Loucy (cell line): ENCODE measurements at regions not wholly inside any gene's neighbourhood (a gene's known extent, or its start where the extent isn't known, plus 50 kb on each side); places are given as distances from the start of the nearest gene placed in this dataset.

Source experiments
- H2AFZ ChIP-seq: fragments of 200-600 bp; sonication (generic); 2 replicates; pipeline ENCODE4 v1.6.0; 2016; ENCODE audit warnings: antibody characterized with exemption, mild to moderate bottlenecking, low read length, moderate library complexity
- H3F3A ChIP-seq: fragments of 200-600 bp; 2 replicates; pipeline ENCODE4 v1.6.0; 2016; ENCODE audit warnings: antibody characterized with exemption, low read depth, mild to moderate bottlenecking
- H3K27me3 ChIP-seq: fragments of 200-600 bp; sonication (generic); 2 replicates; pipeline ENCODE4 v1.6.1; 2014; ENCODE audit warnings: low read length, mild to moderate bottlenecking; ENCODE audit not compliant: insufficient read depth, poor library complexity, severe bottlenecking
- H3K36me3 ChIP-seq: fragments of 200-600 bp; sonication (generic); 2 replicates; pipeline ENCODE4 v1.6.1; 2016; ENCODE audit warnings: low read length; ENCODE audit not compliant: insufficient read depth
- H3K4me1 ChIP-seq: fragments of 200-600 bp; sonication (generic); 2 replicates; pipeline ENCODE4 v1.5.1; 2014; ENCODE audit warnings: low read length, mild to moderate bottlenecking; ENCODE audit not compliant: insufficient read depth, poor library complexity, severe bottlenecking
- H3K4me2 ChIP-seq: fragments of 200-600 bp; sonication (generic); 2 replicates; pipeline ENCODE4 v1.6.0; 2014; ENCODE audit warnings: antibody characterized with exemption, low read length, low read depth, mild to moderate bottlenecking; ENCODE audit not compliant: poor library complexity, severe bottlenecking
- H3K4me3 ChIP-seq: fragments of 200-600 bp; sonication (generic); 2 replicates; pipeline ENCODE4 v1.5.1; 2014; ENCODE audit warnings: low read length, mild to moderate bottlenecking, mixed read lengths; ENCODE audit not compliant: poor library complexity, severe bottlenecking
- H3K79me2 ChIP-seq: fragments of 200-600 bp; sonication (generic); 2 replicates; pipeline ENCODE4 v1.6.1; 2014; ENCODE audit warnings: low read length; ENCODE audit not compliant: insufficient read depth
- H3K9ac ChIP-seq: fragments of 200-600 bp; sonication (generic); 2 replicates; pipeline ENCODE4 v1.6.0; 2014; ENCODE audit warnings: mild to moderate bottlenecking, low read depth, low read length, moderate library complexity; ENCODE audit not compliant: poor library complexity, severe bottlenecking
- H3K9me2 ChIP-seq: fragments of 200-600 bp; sonication (generic); replicated peaks from 2 replicates; pipeline ENCODE4 v1.6.1; 2016; ENCODE audit warnings: low read depth, low read length, mixed read lengths
- H3K9me3 ChIP-seq: fragments of 200-600 bp; sonication (generic); 2 replicates; pipeline ENCODE4 v1.6.1; 2014; ENCODE audit warnings: mild to moderate bottlenecking, antibody characterized with exemption, low read length, low read depth; ENCODE audit not compliant: insufficient read depth
- H4K20me1 ChIP-seq: fragments of 200-600 bp; sonication (generic); 2 replicates; pipeline ENCODE4 v1.6.0; 2014; ENCODE audit warnings: antibody characterized with exemption, low read length, mild to moderate bottlenecking; ENCODE audit not compliant: insufficient read depth, poor library complexity, severe bottlenecking
- CTCF ChIP-seq: fragments of 200-600 bp; sonication (generic); conservative IDR thresholded peaks from 2 replicates; pipeline ENCODE4 v1.5.1; 2014; ENCODE audit warnings: mild to moderate bottlenecking, antibody characterized with exemption, low read length
- EZH2phosphoT487 ChIP-seq: fragments of 200-600 bp; IDR thresholded peaks from 2 replicates; pipeline ENCODE4 v1.6.1; 2018; ENCODE audit warnings: antibody characterized with exemption, mild to moderate bottlenecking, moderate library complexity, borderline replicate concordance

GRCh38 chr18:41071826-41072225, 883.2 kb upstream of the PIK3C3 start:
- Histone ChIP-seq H2AFZ (no peak overlapping the region), H3K79me2 (no peaks in the 10 kb centered on the region), H3K4me2 (no peak overlapping the region), H3K9ac (no peak overlapping the region), H3K4me1 (no peaks in the 10 kb centered on the region), H3F3A (no peaks in the 10 kb centered on the region), H3K4me3 (no peak overlapping the region), H4K20me1 (no peaks in the 10 kb centered on the region), H3K36me3 (no peaks in the 10 kb centered on the region), H3K9me2 (no peaks in the 10 kb centered on the region), H3K9me3 (no peaks in the 10 kb centered on the region), H3K27me3 (no peaks in the 10 kb centered on the region)
- TF ChIP-seq CTCF = no peak
- no peak for TF ChIP-seq EZH2phosphoT487

GRCh38 chr18:41069167-41069566, 885.9 kb upstream of the PIK3C3 start:
- no peak overlapping the region for H3K4me3 ChIP-seq
- H4K20me1 ChIP-seq = no peaks in the 10 kb centered on the region
- TF ChIP-seq CTCF (no peak), EZH2phosphoT487 (no peak)

GRCh38 chr18:41064916-41065315, 890.1 kb upstream of the PIK3C3 start:
- Histone ChIP-seq H3K27me3 (no peaks in the 10 kb centered on the region), H3F3A (no peaks in the 10 kb centered on the region), H3K79me2 (no peaks in the 10 kb centered on the region), H3K4me2 (no peak overlapping the region), H3K4me3 (no peak overlapping the region), H3K4me1 (no peaks in the 10 kb centered on the region), H3K9me3 (no peaks in the 10 kb centered on the region), H4K20me1 (no peaks in the 10 kb centered on the region), H2AFZ (no peak overlapping the region), H3K9me2 (no peaks in the 10 kb centered on the region), H3K36me3 (no peaks in the 10 kb centered on the region), H3K9ac (no peak overlapping the region)
- TF ChIP-seq EZH2phosphoT487 (no peak), CTCF (no peak)

More at GRCh38 chr18:41069167-41069566, 885.9 kb upstream of the PIK3C3 start:
- Histone ChIP-seq H3K4me1 (no peaks in the 10 kb centered on the region), H3K36me3 (no peaks in the 10 kb centered on the region), H3K79me2 (no peaks in the 10 kb centered on the region), H3K9me2 (no peaks in the 10 kb centered on the region), H3K9me3 (no peaks in the 10 kb centered on the region), H2AFZ (no peak overlapping the region), H3K27me3 (no peaks in the 10 kb centered on the region), H3F3A (no peaks in the 10 kb centered on the region), H3K4me2 (no peak overlapping the region), H3K9ac (no peak overlapping the region)
